ENCODE measurements at regions not wholly inside any gene's neighbourhood (a gene's known extent, or its start where the extent isn't known, plus 50 kb on each side); places are given as distances from the start of the nearest gene placed in this dataset.

DNA sequence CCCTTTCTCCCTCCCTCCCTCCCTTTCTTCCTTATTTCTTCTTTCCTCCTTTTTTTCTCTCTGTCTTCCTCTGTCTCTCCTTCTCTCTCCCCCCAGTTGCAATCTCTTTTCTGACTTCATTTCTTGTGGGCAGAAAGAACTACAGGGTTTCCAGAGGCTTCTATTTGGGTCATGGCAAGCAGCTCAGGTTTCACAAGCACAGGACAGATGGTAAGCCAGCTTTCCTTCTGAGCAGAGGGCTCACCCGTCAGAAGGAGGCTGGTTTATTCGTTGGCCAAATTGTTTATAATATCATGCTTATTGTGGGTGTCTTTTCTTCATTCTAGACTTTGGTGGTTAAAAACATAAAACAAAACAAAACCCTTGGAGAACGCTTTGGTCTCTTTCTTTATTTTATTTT lies 58.9 kb upstream of the CLMP start:
- H3K27ac Mint-ChIP-seq = no peak overlapping the region
- H3K36me3 Mint-ChIP-seq (ENCODE audit: insufficient read depth) = peaks cover 2% of the 10 kb centered on the region
- ATAC-seq (replicated peaks) (no peak), DNase-seq (no peak)
- H3K27me3 Mint-ChIP-seq = peaks cover 37 to 57% of the 10 kb centered on the region in 2 donors
- no peaks in the 10 kb centered on the region for H3K9me3 Mint-ChIP-seq
- no peaks in the 10 kb centered on the region for H3K4me1 Mint-ChIP-seq (ENCODE audit: low read depth in 2 of 2)
- H3K4me3 Mint-ChIP-seq = no peak overlapping the region

- Mint-ChIP-seq H3K9me3 (no peaks in the 10 kb centered on the region), H3K4me1 (ENCODE audit: low read depth in 2 of 2) (no peaks in the 10 kb centered on the region), H3K27me3 (peaks cover 44 to 64% of the 10 kb centered on the region in 2 donors), H3K27ac (no peak overlapping the region), H3K36me3 (ENCODE audit: insufficient read depth) (peaks cover 2% of the 10 kb centered on the region), H3K4me3 (no peak overlapping the region)
- no peak for DNase-seq
- ATAC-seq (replicated peaks) = no peak
These were observed 58.2 kb upstream of the CLMP start for GRCh38 chr11:123253223-123253622.

GRCh38 chr11:123251657-123252344 lies 56.8 kb upstream of the CLMP start:
- H3K27ac Mint-ChIP-seq = no peak overlapping the region
- H3K9me3 Mint-ChIP-seq = no peaks in the 10 kb centered on the region
- no peak overlapping the region for H3K4me3 Mint-ChIP-seq
- peaks cover 0 to 4% of the 10 kb centered on the region in 2 donors for H3K4me1 Mint-ChIP-seq (ENCODE audit: low read depth in 2 of 2)
- DNase-seq = no peak
- peaks cover 44 to 67% of the 10 kb centered on the region in 2 donors for H3K27me3 Mint-ChIP-seq
- ATAC-seq (replicated peaks) = no peak
- H3K36me3 Mint-ChIP-seq (ENCODE audit: insufficient read depth) = peaks cover 2% of the 10 kb centered on the region

GRCh38 chr11:123250892-123251656 lies 56.0 kb upstream of the CLMP start:
- H3K4me1 Mint-ChIP-seq (ENCODE audit: low read depth in 2 of 2) = peaks cover 0 to 4% of the 10 kb centered on the region in 2 donors
- peaks cover 2% of the 10 kb centered on the region for H3K36me3 Mint-ChIP-seq (ENCODE audit: insufficient read depth)
- no peak for ATAC-seq (replicated peaks)
- peaks cover 44 to 61% of the 10 kb centered on the region in 2 donors for H3K27me3 Mint-ChIP-seq
- H3K9me3 Mint-ChIP-seq = no peaks in the 10 kb centered on the region
- DNase-seq = no peak
- H3K4me3 Mint-ChIP-seq = no peak overlapping the region
- no peak overlapping the region for H3K27ac Mint-ChIP-seq

- Mint-ChIP-seq H3K4me3 (no peak overlapping the region), H3K27ac (no peak overlapping the region), H3K36me3 (ENCODE audit: insufficient read depth) (peaks cover 2% of the 10 kb centered on the region), H3K9me3 (no peaks in the 10 kb centered on the region), H3K27me3 (peaks cover 38 to 43% of the 10 kb centered on the region in 2 donors), H3K4me1 (ENCODE audit: low read depth in 2 of 2) (peaks cover 0 to 4% of the 10 kb centered on the region in 2 donors)
- ATAC-seq (replicated peaks) (no peak), DNase-seq (no peak)
These were observed 54.3 kb upstream of the CLMP start for GRCh38 chr11:123249354-123249753.

DNA sequence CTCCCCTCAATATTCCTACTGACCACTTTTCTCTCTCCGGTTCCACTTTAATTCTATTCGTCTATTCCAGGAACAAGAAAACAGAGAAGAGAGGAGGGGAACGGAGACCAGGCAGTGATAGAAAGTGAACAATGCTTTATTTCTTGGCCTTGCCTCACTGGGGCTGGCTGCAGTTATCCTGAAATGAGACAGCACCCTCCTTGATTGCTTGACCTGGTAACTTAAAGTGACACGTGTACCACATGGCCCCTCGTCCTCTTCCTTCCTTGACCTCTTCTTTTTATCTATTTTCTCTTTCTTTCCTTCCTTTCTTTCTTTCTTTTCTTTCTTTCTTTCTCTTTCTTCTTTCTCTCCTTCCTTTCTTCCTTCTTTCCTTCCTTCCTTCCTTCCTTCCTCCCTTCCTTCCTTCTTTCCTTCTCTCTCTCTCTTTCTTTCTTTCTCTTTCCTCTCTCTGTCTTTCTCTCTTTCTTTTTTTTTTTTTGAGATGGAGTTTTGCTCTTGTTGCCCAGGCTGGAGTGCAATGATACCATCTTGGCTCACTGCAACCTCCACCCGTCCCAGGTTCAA lies 52.8 kb upstream of the CLMP start:
- no peak for ATAC-seq (replicated peaks)
- Mint-ChIP-seq H3K4me3 (no peak overlapping the region), H3K9me3 (no peaks in the 10 kb centered on the region), H3K27ac (no peak overlapping the region), H3K4me1 (ENCODE audit: low read depth in 2 of 2) (peaks cover 0 to 4% of the 10 kb centered on the region in 2 donors), H3K27me3 (peaks cover 37 to 50% of the 10 kb centered on the region in 2 donors), H3K36me3 (ENCODE audit: insufficient read depth) (peaks cover 2% of the 10 kb centered on the region)
- no peak for DNase-seq

DNA sequence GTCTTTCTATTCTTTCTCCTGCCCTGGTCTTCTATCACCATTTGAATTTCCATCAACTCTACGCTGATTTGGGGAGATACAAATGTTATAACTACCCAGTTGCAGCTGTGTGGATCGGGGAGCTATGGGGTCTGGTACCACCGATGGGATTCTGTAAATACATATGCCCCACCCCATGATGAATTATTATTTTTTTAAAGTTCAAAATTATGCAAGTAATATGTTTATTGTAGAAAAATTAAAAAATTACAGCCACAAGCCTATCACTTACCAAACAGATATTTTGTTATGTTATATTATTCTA lies 52.4 kb upstream of the CLMP start:
- Mint-ChIP-seq H3K4me1 (ENCODE audit: low read depth in 2 of 2) (peaks cover 0 to 4% of the 10 kb centered on the region in 2 donors), H3K4me3 (no peak overlapping the region), H3K9me3 (no peaks in the 10 kb centered on the region), H3K36me3 (ENCODE audit: insufficient read depth) (peaks cover under 1% of the 10 kb centered on the region), H3K27me3 (peaks cover 35 to 47% of the 10 kb centered on the region in 2 donors), H3K27ac (no peak overlapping the region)
- DNase-seq = no peak
- no peak for ATAC-seq (replicated peaks)

DNA sequence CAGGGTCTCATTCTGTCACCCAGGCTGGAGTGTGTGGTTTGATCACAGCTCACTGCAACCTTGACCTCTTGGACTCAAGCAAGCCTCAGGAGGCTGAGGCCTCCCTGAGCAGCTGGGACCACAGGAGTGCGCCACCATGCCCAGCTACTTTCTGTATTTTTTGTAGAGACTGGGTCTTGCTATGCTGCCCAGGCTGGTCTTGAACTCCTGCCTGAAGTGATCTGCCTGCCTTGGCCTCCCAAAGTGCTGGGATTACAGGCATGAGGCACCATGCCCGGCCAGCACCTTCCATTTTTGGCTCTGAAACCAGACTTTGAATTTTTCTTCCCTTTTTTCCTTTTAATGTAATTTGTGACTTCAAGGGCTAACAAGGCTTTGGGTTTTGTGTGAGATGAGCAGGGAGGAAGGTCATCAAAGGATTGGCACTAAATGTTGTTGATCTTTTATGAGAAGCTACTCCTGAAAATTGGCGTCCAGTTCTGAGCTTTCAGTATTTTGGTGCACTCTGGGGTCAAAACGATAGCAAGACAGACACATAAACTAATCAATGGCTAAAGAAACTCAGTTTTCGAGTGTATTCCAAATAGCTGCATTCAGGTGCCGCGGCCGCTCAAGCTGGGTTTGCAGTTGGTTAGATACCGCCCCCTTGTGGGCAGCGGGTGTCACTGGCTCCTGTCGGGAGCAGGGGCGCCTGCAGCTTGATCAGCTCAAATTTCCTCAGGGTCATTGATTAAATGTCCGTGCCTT lies 51.9 kb upstream of the CLMP start:
- H3K4me3 Mint-ChIP-seq = no peak overlapping the region
- H3K9me3 Mint-ChIP-seq = no peaks in the 10 kb centered on the region
- ATAC-seq (replicated peaks) (peak; percentile 89), DNase-seq (peak; percentile 73 to 79 (median 75))
- H3K4me1 Mint-ChIP-seq (ENCODE audit: low read depth in 2 of 2) = peaks cover 0 to 4% of the 10 kb centered on the region in 2 donors
- H3K27ac Mint-ChIP-seq = no peak overlapping the region
- no peaks in the 10 kb centered on the region for H3K36me3 Mint-ChIP-seq (ENCODE audit: insufficient read depth)
- H3K27me3 Mint-ChIP-seq = peaks cover 31 to 43% of the 10 kb centered on the region in 2 donors

- Mint-ChIP-seq H3K4me1 (ENCODE audit: low read depth in 2 of 2) (peaks cover 0 to 4% of the 10 kb centered on the region in 2 donors), H3K36me3 (ENCODE audit: insufficient read depth) (no peaks in the 10 kb centered on the region), H3K9me3 (no peaks in the 10 kb centered on the region), H3K27me3 (peaks cover 33 to 42% of the 10 kb centered on the region in 2 donors), H3K27ac (no peak overlapping the region), H3K4me3 (no peak overlapping the region)
- DNase-seq = no peak
- no peak for ATAC-seq (replicated peaks)
These were observed 50.5 kb upstream of the CLMP start for GRCh38 chr11:123245567-123245966.

Data from effector memory CD8-positive, alpha-beta T cell (primary cell).